Endothelial cell (in vitro differentiated cells): ENCODE measurements at regions not wholly inside any gene's neighbourhood (a gene's known extent, or its start where the extent isn't known, plus 50 kb on each side); places are given as distances from the start of the nearest gene placed in this dataset.

Experiments used
- DNase-seq: peaks from one replicate; pipeline ENCODE4 v3.0.0; 2021; ENCODE audit warnings: low spot score
- H3K27ac Mint-ChIP-seq: one replicate; pipeline ENCODE4 v1.8.0; 2021; ENCODE audit warnings: mixed read lengths, inconsistent platforms; ENCODE audit not compliant: unreplicated experiment
- H3K27me3 Mint-ChIP-seq: one replicate; pipeline ENCODE4 v1.8.0; 2021; ENCODE audit warnings: mild to moderate bottlenecking, moderate library complexity, mixed read lengths, inconsistent platforms; ENCODE audit not compliant: unreplicated experiment
- H3K36me3 Mint-ChIP-seq: one replicate; pipeline ENCODE4 v1.8.0; 2021; ENCODE audit warnings: mild to moderate bottlenecking, low read depth, mixed read lengths, inconsistent platforms; ENCODE audit not compliant: unreplicated experiment
- H3K4me1 Mint-ChIP-seq: one replicate; pipeline ENCODE4 v1.8.0; 2021; ENCODE audit warnings: mild to moderate bottlenecking, mixed read lengths, inconsistent platforms; ENCODE audit not compliant: unreplicated experiment
- H3K4me3 Mint-ChIP-seq: one replicate; pipeline ENCODE4 v1.8.0; 2021; ENCODE audit warnings: mild to moderate bottlenecking, mixed read lengths, inconsistent platforms; ENCODE audit not compliant: unreplicated experiment
- H3K9me3 Mint-ChIP-seq: one replicate; pipeline ENCODE4 v1.8.0; 2021; ENCODE audit warnings: mixed read lengths, inconsistent platforms; ENCODE audit not compliant: unreplicated experiment
- TF ChIP-seq, protein P1 (sequence below): fragments of 200-600 bp; sonication (generic); IDR thresholded peaks from one replicate; pipeline ENCODE4 v1.5.0; 2021; ENCODE audit warnings: antibody characterized with exemption; ENCODE audit not compliant: unreplicated experiment

DNA sequence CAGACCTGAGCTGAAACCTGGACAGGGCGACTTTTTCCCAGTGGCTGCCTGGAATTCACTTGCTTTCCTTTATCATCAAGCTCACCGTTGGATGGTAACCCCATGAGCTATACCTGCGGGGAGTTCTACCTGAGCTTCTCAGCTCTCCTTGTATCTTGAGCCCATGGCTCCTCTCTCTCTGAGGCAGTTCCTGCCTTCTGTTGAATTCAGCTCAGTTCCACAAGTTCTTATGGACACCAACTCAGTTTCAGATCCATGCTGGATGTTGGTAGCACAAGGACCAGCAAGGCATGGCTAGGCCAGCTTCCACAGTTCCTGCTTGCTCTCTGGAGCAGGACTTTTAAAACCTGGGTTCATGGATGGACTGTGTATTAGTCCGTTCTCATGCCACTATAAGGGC, 58.3 kb upstream of the AMPD3 start:
- TF ChIP-seq, protein P1, sequence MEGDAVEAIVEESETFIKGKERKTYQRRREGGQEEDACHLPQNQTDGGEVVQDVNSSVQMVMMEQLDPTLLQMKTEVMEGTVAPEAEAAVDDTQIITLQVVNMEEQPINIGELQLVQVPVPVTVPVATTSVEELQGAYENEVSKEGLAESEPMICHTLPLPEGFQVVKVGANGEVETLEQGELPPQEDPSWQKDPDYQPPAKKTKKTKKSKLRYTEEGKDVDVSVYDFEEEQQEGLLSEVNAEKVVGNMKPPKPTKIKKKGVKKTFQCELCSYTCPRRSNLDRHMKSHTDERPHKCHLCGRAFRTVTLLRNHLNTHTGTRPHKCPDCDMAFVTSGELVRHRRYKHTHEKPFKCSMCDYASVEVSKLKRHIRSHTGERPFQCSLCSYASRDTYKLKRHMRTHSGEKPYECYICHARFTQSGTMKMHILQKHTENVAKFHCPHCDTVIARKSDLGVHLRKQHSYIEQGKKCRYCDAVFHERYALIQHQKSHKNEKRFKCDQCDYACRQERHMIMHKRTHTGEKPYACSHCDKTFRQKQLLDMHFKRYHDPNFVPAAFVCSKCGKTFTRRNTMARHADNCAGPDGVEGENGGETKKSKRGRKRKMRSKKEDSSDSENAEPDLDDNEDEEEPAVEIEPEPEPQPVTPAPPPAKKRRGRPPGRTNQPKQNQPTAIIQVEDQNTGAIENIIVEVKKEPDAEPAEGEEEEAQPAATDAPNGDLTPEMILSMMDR = no peak
- peaks cover 2% of the 10 kb centered on the region for H3K27me3 Mint-ChIP-seq
- H3K36me3 Mint-ChIP-seq = no peaks in the 10 kb centered on the region
- H3K27ac Mint-ChIP-seq = no peak overlapping the region
- H3K9me3 Mint-ChIP-seq = no peaks in the 10 kb centered on the region
- DNase-seq = no peak
- H3K4me3 Mint-ChIP-seq = no peak overlapping the region
- H3K4me1 Mint-ChIP-seq = peaks cover 7% of the 10 kb centered on the region

DNA sequence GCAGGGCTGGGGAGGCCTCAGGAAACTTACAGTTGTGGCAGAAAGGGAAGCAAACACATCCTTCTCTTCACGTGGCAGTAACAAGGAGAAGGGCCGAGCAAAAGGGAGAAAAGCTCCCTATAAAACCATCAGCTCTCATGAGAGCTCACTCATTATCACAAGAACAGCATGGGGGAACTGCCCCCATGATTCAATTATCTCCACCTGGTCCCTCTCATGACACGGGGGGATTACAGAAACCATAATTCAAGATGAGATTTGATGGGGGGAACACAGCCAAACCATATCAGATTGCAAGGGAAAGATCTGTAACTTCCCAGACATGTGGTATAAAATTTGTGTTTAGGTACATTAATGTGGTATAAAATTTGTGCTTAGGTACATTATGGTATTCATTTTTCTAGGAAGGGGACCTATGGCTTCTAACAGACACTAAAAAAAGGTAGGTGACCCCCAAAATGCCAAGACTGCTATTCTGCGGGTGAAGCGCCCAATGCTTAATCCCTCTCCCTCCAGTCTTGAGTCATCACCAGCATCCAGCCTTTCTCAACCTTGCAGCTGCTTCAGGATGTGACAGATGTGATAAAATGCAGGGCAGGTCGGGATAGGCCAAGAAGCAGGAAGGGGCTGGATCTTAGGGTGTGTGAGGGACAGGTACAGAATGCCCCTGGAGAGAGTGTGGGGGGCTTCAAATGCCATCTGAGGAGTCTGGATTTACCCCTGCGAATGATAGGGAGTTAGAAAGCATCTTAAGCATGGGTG, 57.7 kb upstream of the AMPD3 start:
- peaks cover 7% of the 10 kb centered on the region for H3K4me1 Mint-ChIP-seq
- no peaks in the 10 kb centered on the region for H3K9me3 Mint-ChIP-seq
- TF ChIP-seq, protein P1 = no peak
- H3K27me3 Mint-ChIP-seq = peaks cover 2% of the 10 kb centered on the region
- DNase-seq = no peak
- H3K4me3 Mint-ChIP-seq = no peak overlapping the region
- no peaks in the 10 kb centered on the region for H3K36me3 Mint-ChIP-seq
- no peak overlapping the region for H3K27ac Mint-ChIP-seq

DNA sequence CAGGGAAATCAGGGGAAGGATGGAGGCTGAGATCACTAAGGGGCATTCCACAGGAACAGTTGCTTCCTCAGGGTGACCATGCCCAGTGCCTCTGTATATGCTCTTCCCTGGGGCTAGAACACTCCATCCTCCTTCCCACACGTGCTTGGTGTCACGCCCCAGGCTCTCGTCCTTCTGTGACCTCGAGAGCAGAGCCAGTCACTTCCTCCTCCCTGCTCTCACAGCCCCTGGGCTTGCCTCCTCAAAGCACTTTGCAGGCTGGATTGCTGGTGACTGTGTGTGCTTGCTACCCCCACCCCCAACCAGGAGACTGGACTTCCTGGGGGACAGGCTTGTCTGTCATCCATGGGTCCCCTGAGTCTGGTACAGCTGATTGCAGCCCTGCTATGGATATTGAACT, 56.5 kb upstream of the AMPD3 start:
- no peak for DNase-seq
- H3K9me3 Mint-ChIP-seq = no peaks in the 10 kb centered on the region
- H3K4me3 Mint-ChIP-seq = no peak overlapping the region
- H3K27ac Mint-ChIP-seq = no peak overlapping the region
- TF ChIP-seq, protein P1 = no peak
- H3K4me1 Mint-ChIP-seq = peaks cover 4% of the 10 kb centered on the region
- peaks cover 2% of the 10 kb centered on the region for H3K27me3 Mint-ChIP-seq
- H3K36me3 Mint-ChIP-seq = no peaks in the 10 kb centered on the region

DNA sequence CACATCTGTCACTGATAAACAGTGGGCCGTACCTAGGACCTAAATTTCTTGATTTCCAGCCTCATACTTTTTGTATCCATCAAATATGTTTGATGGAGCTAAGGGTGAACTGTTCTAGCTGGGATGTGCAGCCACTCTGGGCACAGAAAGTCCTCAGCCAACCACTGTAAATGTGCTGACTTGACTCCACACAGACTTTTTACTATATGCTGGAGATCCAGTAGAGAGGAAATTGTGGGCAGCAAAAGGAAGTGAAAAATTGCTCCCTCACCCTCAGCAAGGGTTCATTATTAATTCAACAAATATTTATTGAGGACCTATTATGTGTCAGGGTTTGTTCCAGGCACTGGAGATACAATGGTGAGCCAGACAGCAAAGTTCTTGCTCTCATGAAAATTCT, 54.2 kb upstream of the AMPD3 start:
- peaks cover 2% of the 10 kb centered on the region for H3K27me3 Mint-ChIP-seq

DNA sequence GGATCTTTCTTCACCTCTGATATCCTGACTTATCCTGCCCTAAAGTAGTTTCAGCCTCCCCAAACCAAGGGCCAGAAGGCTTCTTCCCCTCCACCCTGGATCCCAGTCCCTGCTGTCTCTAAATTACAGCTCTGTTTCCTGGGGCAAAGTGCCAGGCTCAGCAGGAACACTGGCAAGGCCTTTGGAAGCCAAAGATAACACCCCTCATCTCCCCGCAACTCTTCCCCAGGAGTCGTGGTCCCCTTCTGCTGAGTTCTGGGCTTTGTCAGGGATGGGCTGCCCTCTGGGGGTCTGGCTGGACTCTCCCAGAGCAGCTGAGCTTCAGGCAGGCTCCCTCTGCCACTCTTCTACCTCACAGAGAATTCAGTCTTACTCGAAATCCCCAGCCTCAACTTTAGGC, 53.8 kb upstream of the AMPD3 start:
- H3K27ac Mint-ChIP-seq = no peak overlapping the region
- H3K4me1 Mint-ChIP-seq = no peaks in the 10 kb centered on the region
- TF ChIP-seq, protein P1 = no peak
- peaks cover 2% of the 10 kb centered on the region for H3K27me3 Mint-ChIP-seq
- DNase-seq = no peak
- H3K36me3 Mint-ChIP-seq = no peaks in the 10 kb centered on the region
- no peaks in the 10 kb centered on the region for H3K9me3 Mint-ChIP-seq
- H3K4me3 Mint-ChIP-seq = no peak overlapping the region

More for the DNA sequence above, 54.2 kb upstream of the AMPD3 start:
- no peak for DNase-seq
- TF ChIP-seq, protein P1 = no peak
- no peaks in the 10 kb centered on the region for H3K4me1 Mint-ChIP-seq
- no peak overlapping the region for H3K4me3 Mint-ChIP-seq
- H3K36me3 Mint-ChIP-seq = no peaks in the 10 kb centered on the region
- no peak overlapping the region for H3K27ac Mint-ChIP-seq
- no peaks in the 10 kb centered on the region for H3K9me3 Mint-ChIP-seq
